CD4-positive, alpha-beta T cell treated with Interferon gamma for 1 hour (primary cell): ENCODE measurements at regions not wholly inside any gene's neighbourhood (a gene's known extent, or its start where the extent isn't known, plus 50 kb on each side); places are given as distances from the start of the nearest gene placed in this dataset.
"Not testable (repeated sequence)": the region's sequence is repeated elsewhere in the genome, so short reads cannot be mapped to it uniquely, and the experiment has no call there.

Experiments used
- DNase-seq: peaks from one replicate; pipeline ENCODE4 v3.0.0-alpha.2; 2020

GRCh38 chr15:24856397-24857390 lies 98.1 kb upstream of the SNRPN start:
- no peak for DNase-seq

DNA sequence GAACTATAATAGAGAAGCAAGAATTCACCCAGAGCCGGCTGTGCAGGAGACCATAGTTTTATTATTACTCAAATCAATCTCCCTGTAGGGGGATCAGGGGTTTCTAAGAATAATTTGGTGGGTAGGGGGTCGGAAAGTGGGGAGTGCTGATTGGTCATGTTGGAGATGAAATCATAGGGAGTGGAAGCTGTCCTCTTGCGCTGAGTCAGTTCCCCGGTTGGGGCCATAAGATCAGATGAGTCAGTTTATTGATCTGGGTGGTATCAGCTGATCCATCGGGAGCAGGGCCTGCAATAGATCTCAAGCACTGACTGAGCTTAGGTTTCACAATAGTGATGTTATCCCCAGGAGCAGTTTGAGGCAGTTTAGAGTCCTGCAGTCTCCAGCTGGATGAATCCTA lies 97.0 kb upstream of the SNRPN start:
- no peak for DNase-seq

DNA sequence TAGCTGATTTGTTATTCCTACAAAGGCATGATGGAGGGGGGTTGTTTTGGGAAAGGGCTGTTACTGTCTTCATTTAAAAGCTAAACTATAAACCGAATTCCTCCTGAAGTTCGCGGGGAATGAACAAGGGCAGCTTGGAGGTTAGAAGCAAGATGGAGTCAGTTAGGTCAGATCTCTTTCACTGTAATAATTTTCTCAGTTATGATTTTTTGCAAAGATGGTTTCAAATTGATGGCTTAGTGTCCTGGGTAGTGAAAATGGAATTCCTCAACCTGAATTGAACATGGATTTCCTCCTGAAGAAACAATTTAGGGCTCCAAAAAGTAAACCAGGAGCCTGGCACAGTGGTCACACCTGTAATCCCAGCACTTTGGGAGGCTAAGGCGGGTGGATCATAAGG lies 96.6 kb upstream of the SNRPN start:
- not testable (repeated sequence) for DNase-seq

- DNase-seq = no peak
Measured at GRCh38 chr15:24858737-24859601, 95.8 kb upstream of the SNRPN start.

DNA sequence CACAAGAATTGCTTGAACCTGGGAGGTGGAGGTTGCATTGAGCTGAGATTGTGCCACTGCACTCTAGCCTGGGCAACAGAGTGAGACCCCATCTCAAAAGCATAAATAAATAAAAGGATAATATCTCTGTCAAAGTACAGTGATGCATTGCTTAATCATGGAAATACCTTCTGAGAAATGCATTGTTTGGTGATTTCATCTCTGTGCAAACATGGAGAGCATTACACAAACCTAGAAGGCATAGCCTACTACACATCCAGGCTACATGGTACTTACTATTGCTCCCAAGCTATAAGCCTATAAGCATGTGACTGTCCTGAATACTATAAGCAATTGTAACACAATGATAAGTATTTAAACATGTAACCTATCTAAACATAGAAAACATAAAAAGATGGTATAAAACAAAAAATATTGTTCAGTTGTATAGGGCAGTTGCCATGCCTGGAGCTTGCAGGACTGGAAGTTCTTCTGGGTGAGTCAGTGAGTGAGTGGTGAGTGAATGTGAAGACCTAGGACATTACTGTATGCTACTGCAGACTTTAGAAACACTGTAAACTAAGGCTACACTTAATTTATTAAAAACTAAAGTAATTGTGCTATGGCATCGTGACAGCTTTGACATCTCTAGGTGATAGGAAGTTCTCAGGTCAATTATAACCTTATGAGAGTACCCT lies 93.6 kb upstream of the SNRPN start:
- DNase-seq = no peak

GRCh38 chr15:24862726-24863521 lies 91.9 kb upstream of the SNRPN start:
- no peak for DNase-seq

- no peak for DNase-seq
Measured at GRCh38 chr15:24865303-24865702, 89.5 kb upstream of the SNRPN start.

DNA sequence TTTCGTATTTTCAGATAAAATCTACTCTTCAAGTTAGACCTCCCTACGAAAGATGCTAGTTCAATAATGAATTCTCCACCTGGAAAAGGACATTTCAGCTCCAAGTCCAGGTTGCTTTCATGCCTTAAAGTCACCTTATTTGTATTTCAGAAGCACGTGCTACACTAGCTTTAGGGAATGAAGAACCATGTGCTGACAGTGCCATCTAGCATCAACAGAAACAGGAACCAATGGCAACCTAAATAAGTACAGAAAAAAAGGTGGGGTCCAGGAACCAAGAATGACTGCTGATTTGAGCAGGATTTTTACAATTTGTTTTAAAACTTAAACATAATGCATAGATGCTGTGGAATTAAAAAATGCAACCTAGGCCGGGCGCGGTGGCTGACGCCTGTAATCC lies 77.6 kb upstream of the SNRPN start:
- no peak for DNase-seq

DNA sequence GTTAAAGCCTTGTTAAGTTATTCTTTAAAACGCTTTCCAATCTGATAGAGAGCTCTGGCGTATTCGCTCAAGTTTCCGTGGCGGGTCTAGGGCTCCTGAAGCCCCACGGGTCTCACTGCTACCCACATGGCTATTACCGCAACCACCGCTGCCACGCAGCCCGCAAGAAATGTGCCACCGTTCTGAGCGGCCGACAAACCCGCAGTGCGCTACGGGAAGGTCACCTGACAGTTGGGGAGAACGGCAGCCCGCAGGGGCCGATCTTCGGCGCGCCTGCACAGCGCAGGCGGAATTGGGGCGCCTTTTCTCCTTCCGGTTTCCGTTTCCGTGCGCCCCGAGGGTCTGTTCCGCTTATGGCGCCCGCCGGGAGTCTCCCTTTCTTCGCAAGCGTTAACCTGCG lies 76.6 kb upstream of the SNRPN start:
- DNase-seq = no peak

DNA sequence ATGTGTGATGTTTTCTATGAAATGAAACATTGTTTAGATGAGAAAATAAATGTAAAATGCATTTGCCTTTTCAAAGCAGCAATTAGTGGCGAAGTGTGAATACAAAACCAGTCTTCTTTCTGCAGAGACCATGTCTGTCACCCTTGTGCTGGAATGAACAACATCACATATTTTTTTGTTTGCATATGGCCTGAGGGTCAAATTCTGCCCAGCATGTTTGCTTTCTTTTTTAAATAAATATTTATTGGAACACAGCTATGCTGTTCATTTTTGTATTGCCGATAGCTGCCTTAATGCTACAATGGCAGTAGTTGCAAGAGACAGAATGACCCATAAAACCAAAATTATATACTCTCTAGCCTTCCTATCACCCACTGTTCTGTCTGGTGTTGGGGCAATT lies 75.3 kb upstream of the SNRPN start:
- no peak for DNase-seq

DNA sequence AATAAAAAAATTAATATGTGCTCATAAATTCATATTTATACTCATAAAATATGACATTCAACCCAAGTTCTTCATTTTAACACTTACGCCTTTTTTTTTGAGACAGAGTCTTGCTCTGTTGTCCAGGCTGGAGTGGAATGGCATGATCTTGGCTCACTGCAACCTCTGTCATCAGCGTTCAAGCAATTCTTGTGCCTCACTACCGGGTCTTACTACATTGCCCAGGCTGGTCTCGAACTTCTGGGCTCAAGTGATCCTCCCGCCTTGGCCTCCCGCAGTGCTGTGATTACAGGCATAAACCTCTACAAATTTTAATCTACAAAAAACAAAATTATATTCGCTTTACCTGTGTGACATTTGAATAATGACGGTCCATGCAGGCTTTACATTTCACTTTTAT lies 74.1 kb upstream of the SNRPN start:
- DNase-seq = no peak

GRCh38 chr15:24886538-24886937 lies 68.2 kb upstream of the SNRPN start:
- no peak for DNase-seq

- DNase-seq = no peak
Measured at GRCh38 chr15:24898715-24899272, 56.0 kb upstream of the SNRPN start.

GRCh38 chr15:24899367-24899766 lies 55.4 kb upstream of the SNRPN start:
- no peak for DNase-seq

DNA sequence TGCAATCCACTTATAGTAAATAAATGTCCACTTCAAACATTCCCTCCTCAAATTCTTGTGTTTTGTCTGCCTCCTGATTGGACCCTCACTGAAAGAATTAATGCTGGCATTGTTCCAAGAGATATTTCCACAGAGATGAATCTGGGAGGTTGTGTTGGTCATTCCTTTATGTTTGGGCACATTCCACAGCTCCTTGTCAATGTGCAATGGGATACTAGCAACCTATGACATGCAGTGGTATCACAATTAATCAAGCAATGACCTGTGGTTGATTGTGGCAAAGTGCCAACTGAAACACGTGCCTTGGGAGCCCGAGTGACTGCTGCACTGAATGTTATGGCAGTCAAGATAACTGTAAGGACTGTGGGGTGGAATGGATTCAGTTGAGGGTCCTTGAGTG lies 55.0 kb upstream of the SNRPN start:
- no peak for DNase-seq

DNA sequence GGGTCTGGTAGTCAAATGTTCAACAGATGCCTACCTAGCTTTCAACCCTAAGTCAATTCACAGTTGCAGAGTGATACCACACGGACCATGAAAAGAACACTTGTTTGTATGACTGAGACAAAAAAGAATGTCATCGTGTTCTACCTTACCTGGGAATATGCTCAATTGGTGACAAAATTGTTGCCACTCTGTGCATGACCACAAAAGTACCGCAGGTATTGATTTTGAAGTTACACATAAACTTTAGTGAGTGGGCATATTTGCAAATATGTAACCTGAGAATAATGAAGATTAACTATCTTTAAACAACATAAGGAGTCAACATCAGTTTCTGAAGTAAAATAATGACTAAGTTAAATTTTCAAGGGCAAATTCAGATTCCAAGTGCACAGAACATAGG lies 53.4 kb upstream of the SNRPN start:
- no peak for DNase-seq
